ENCODE measurements at regions not wholly inside any gene's neighbourhood (a gene's known extent, or its start where the extent isn't known, plus 50 kb on each side); places are given as distances from the start of the nearest gene placed in this dataset.

GRCh38 chr9:105194234-105194633 lies 50.2 kb upstream of the SLC44A1 start:
- TF ChIP-seq POLR2A (IDR thresholded peaks at IDR 0.05) = no peak
- no peak for TF ChIP-seq CTCF (IDR thresholded peaks at IDR 0.05)
